HG03064 (cell line): ENCODE measurements at regions not wholly inside any gene's neighbourhood (a gene's known extent, or its start where the extent isn't known, plus 50 kb on each side); places are given as distances from the start of the nearest gene placed in this dataset.
"Not testable (repeated sequence)": the region's sequence is repeated elsewhere in the genome, so short reads cannot be mapped to it uniquely, and the experiment has no call there.

Source experiments
- ATAC-seq: cut with Tn5 transposase; IDR thresholded peaks from one replicate; pipeline ENCODE4 v1.9.1; 2021; ENCODE audit warnings: low read depth; ENCODE audit not compliant: unreplicated experiment

DNA sequence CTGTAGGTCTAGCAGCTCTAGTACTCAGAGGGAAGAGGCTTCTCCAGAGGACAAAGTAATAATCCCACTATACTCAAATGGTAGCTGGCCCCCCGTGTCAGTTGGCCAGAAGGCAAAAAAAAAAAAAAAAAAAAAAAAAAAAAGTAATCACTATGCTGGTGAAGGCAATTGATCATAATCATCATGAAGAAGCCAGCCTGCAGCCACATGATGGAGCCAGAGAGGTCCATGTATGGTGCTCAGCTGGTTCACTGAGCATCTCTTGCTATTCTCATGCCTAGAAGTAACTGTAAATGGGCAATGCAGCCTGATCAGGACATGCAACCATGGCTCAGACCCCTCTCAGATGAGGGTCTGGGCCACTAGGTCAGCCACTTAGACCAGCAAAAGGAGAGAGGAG lies 378.8 kb downstream of the MED13L start:
- ATAC-seq, result no peak

DNA sequence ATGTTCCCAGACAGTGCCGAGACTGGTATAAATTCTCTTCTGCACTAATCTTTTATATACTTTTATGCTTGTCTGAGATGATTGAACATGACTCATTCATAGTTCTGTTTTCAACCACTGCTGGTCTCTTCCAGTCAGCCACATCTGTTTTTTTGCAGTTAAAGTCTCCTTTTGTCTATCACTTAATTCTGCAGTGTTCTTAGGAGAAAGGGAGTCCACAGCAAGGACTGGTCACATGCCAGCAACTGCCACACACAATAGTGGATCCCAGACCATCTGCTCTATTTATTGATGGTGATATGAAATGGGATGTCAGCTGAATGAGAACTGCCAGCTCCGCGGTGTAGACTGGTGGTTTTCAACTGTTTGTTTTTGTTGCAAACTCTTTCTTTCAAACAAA lies 379.8 kb downstream of the MED13L start:
- ATAC-seq, result no peak

GRCh38 chr12:115895247-115895646 lies 382.2 kb downstream of the MED13L start:
- no peak for ATAC-seq

DNA sequence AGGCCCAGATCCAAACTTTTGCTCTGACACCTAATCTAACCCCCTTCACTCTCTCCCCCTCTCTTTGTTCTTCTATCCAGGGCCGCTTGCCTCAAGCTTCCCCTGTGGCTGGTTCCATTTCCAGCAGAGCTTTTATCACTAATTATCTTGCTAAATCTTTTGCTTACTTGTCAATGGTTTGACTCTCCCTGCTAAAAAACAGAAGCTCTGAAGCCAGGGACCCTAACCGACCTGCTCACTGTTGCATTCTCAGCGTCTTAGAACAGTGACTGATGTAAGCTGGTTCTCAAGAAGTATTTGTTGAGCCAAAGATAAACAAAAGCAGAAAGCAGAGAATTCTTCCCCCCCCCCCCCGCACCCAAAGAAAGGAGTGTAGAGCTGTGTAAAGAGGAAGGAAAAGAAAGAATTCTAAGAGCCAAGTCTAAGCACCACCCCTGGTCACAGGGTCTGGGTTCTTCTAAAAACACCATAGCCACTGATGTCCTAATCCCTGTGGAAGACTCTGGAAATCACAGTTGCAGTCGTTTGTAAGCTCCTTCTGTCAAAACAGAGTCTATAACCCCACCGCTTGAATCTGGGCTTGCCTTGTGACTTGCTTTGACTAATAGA lies 385.8 kb downstream of the MED13L start:
- no peak for ATAC-seq

- no peak for ATAC-seq
Observed at GRCh38 chr12:115886666-115887065, 390.8 kb downstream of the MED13L start.

- no peak for ATAC-seq
Observed at GRCh38 chr12:115885040-115885690, 392.3 kb downstream of the MED13L start.

DNA sequence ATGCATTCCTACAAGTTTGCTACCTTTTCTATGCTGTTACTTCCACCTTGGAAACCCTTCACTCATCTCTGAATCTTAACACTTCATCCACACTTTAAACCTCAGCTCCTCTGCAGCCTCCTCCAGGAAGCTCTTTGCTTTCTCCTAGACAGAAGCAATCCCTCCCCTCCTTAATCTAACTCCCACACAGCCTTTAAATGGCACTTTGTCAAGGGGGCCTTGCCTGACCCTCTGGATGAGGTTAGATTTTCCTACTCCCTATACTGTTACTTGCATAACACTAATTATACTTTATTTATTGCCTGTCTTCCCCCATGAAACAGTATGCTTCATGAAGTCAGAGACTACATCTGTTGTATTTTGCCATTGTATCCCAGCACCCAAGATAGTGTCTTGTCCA lies 394.6 kb downstream of the MED13L start:
- no peak for ATAC-seq

GRCh38 chr12:115880238-115880637 lies 397.3 kb downstream of the MED13L start:
- no peak for ATAC-seq

GRCh38 chr12:115879354-115879753 lies 398.1 kb downstream of the MED13L start:
- ATAC-seq, result no peak

DNA sequence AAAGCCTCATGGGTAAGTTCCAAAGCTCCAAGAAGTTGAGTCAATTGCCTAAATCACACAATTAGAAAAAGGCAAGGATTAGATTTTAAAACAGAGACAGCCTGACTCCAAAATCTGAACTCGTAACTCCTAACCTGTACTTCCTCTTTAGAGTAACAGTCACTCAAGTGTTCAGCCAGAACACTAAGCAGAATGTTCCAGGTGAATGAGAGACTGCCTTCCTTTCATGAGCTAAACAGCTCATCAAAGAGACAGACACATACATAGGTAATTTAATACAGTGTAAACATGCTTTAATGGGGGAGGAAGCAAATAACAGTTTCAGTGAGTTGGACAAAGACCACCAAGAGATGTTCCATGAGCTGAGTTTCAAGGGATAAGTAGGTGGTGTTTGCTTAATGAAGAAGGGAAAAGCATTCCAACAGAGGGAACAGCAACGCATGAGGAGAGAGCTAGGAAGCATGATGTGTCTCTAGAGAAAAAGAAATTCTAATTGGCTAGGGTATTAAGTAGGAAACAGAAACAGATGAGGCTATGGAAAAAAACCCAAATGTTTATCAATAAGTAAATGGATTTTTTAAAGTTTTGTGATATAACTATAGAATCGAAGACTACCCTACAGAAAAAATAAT lies 403.9 kb downstream of the MED13L start:
- ATAC-seq, result no peak

DNA sequence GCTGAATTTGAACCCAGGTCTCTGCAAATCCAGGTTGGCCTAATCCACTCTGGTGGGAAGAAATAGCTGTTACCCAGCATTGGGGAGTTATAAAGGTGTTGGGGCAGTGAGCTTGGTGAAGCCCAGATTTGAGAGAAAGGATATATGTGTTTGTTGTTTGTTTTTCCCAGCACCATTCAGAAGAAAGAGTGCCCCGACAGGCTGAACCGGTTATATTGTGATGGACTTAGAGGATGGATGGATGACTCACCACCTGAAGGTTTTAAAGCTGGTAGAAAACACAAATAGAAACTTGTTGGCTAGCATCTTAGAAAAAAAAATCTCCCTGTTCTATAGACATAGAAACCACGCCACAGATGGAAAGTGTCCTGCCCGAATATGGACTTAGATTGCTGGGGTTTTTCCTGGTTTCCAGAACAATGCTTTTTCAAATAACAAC lies 404.6 kb downstream of the MED13L start:
- ATAC-seq, result no peak

- no peak for ATAC-seq
Observed at GRCh38 chr12:115872212-115872611, 405.3 kb downstream of the MED13L start.

DNA sequence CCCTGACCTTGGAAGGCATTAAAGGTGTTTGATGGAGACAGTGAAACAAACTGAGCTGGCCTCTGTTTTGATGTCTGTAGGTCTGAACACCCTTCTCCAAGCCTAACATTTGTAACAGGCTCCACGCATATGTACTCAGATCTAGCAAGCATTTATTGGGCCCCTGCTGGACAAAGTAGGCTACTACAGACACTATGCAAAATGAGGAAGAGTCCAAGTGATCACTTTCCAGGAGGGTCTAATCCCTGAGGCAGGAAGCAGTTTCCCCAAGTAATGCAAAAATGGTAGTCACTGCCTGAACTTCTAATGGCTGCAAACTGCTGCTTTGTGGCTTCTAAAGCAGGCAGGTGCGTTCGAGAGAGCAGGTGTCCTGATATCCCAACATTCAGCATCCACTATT lies 405.8 kb downstream of the MED13L start:
- ATAC-seq, result no peak

GRCh38 chr12:115870510-115870909 lies 407.0 kb downstream of the MED13L start:
- ATAC-seq, result no peak

DNA sequence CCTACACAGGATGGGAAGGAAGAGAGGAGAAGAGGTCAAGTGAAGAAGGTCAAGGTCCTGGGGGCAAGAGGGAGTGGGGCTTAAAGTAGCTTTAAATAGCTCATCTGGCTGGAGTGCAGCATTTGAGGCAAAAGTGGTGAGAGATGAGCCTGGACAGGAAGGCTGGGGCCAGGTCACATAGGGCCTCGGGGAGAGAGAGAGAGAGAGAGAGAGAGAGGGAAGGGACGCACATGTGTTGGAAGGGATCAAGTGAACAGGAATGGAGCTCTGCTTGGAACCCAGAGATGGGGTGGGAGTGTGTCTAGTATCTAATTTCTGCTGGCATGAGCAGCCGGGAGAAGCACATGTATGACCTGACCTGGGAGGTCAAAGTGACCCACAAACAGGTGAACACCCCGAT lies 407.5 kb downstream of the MED13L start:
- no peak for ATAC-seq

DNA sequence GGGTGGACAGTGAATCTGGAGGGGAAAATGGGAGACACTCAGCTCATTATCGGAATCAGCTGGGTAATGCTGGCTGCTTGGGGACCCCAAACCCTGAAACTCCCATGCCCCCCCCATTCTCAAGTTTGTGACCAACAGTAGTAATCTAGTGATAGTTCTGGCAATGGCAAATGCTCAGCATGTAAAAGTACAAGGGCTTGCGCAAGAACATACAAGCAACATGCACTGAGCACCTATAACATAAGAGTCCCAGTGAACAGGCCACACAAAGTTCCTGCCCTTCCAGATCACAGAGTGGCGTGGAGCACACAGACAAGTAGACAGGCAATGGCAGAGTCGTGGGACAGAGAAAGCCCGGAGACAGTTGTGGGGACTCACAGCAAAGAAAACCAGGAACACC lies 407.9 kb downstream of the MED13L start:
- no peak for ATAC-seq

DNA sequence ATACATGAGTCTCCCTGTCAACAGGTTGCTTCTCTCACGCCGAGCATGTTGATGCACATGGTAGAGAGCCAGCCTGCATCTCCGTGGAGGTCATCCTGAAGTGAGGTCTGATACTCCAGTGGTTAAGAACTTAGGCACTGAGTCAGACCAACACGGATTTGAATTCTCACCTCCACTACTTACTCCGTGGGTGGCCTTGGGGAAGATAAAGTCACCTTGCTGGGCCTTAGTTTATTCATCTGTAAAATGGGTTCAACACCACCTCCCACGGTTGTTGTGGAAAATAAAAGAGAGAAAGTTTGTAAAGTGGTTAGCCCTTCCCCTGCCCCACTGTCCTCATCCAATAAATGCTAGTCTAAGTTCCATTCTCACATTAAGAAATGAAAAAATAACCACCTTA lies 408.9 kb downstream of the MED13L start:
- no peak for ATAC-seq

DNA sequence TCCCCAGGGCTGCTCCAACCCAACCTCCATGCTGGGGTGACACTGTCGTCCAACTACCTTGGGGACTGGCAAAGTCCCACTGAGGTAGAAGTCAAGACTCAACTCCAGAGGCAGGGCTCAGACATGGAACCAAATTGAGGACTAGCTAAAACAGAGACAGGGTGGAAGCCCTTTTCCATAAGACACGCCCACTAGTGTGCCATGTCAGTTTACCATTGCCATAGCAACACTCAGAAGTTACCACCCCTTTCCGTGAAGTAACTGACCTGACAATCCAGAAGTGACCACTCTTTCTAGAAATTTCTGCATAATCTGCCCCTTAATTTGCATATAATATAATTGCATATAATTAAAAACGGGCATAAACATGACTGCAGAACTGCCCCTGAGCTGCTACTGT lies 409.6 kb downstream of the MED13L start:
- no peak for ATAC-seq

DNA sequence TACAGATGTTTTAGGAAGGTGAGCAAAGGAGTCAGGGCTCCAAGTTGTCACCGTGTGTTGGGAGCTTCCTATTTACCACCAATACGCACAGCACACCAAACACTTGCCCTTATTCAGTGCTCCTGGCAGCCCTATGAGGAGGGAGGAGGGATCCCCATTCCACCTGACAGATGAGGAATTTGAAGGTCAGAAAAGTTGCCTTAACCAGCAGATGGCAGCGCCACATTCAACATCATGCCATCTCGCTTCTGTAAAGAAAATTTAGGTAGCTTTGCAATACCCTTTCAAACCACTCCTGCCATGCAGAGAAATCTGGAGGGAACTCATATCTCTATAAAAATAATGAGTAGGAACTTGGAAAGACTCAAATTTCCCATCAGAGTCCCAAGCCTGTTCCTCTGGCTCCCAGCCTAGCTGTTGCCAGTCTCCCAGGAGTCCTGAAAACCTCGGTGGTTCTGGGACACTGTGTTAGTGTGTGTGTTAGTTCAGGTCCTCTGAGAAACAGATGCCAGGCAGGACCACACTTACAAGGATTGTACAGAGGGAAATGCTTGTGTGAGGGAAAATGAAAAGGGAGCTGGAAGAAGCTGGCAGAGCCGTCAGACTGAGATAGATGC lies 410.5 kb downstream of the MED13L start:
- ATAC-seq, result no peak

- ATAC-seq, result not testable (repeated sequence)
Observed at GRCh38 chr12:115866281-115866680, 411.2 kb downstream of the MED13L start.

DNA sequence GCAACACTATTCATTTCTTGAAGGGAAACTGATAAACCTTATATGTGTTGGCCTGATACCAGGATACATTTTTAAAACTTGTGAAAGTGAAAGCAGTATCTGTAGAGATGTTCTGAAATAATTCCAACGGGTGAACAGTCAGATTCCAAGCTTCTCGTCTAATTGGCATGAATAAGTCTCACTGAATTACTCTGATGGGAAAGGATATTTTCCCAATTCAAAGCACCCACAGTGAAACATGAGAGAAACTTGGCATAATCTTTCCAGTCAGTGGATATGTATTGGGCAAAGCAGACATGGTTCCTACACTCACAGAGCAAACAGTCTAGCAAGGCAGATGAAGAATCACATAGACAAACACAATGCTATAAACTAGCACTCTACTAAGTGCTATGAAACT lies 413.1 kb downstream of the MED13L start:
- no peak for ATAC-seq

- ATAC-seq, result no peak
Observed at GRCh38 chr12:115860619-115861018, 416.9 kb downstream of the MED13L start.
